Naive thymus-derived CD4-positive, alpha-beta T cell (primary cell): ENCODE measurements at regions not wholly inside any gene's neighbourhood (a gene's known extent, or its start where the extent isn't known, plus 50 kb on each side); places are given as distances from the start of the nearest gene placed in this dataset.
"Not testable (repeated sequence)": the region's sequence is repeated elsewhere in the genome, so short reads cannot be mapped to it uniquely, and the experiment has no call there.

ENCODE experiments used
- ATAC-seq: fragments of 150-1000 bp; cut with Tn5 transposase; 2 replicates; pipeline ENCODE4 v1.10.0; 2021; ENCODE audit warnings: mild to moderate bottlenecking, moderate library complexity
- CTCF ChIA-PET: fragments of 350-600 bp; sonication (Branson Sonifier 250); formaldehyde crosslinking; loops from one replicate; lab custom pipeline; 2021; ENCODE audit warnings: antibody characterized with exemption; lab: Charles Lee
- POLR2A ChIA-PET: fragments of 350-600 bp; sonication (Branson Sonifier 250); formaldehyde crosslinking; loops from one replicate; lab custom pipeline; 2021; ENCODE audit warnings: antibody characterized with exemption, inconsistent platforms; lab: Charles Lee
- DNase-seq, 9 donors: peaks; one replicate each; pipeline versions ENCODE4 v3.0.0 to v3.0.0-alpha.2; 2020 to 2022; ENCODE audit warnings: mixed read lengths in 1 of 9
- H3K27ac ChIP-seq: one replicate; pipeline ENCODE4 v1.7.0; 2013; ENCODE audit warnings: mild to moderate bottlenecking, low read depth, low read length, moderate library complexity
- H3K27me3 ChIP-seq, 2 donors: one replicate each; pipeline ENCODE4 v1.7.0; 2013; ENCODE audit warnings: low read length in 2 of 2, mild to moderate bottlenecking in 2 of 2, moderate library complexity in 2 of 2; ENCODE audit not compliant: control insufficient read depth in 2 of 2, insufficient read depth in 2 of 2
- H3K36me3 ChIP-seq, 3 experiments: 1 replicate in 2 of 3; 2 replicates in 1 of 3; pipeline ENCODE4 v1.7.0; 2013; ENCODE audit warnings: low read length in 3 of 3, mild to moderate bottlenecking in 3 of 3, moderate library complexity in 1 of 3; ENCODE audit not compliant: insufficient read depth in 3 of 3, control insufficient read depth in 2 of 3
- H3K4me1 ChIP-seq, 2 donors: one replicate each; pipeline ENCODE4 v1.7.0; 2013; ENCODE audit warnings: low read length in 2 of 2, mild to moderate bottlenecking in 2 of 2, moderate library complexity in 1 of 2; ENCODE audit not compliant: control insufficient read depth in 2 of 2, insufficient read depth in 2 of 2
- H3K4me3 ChIP-seq: 2 replicates; pipeline ENCODE4 v1.7.0; 2013; ENCODE audit warnings: mild to moderate bottlenecking, low read length
- H3K9me3 ChIP-seq, 3 experiments: 1 replicate in 2 of 3; 2 replicates in 1 of 3; pipeline ENCODE4 v1.7.0; 2013; ENCODE audit warnings: low read length in 3 of 3; ENCODE audit not compliant: control insufficient read depth in 2 of 3
- H3K27ac Mint-ChIP-seq, 9 donors: one replicate each; pipeline ENCODE4 v1.8.0; 2020 to 2022; ENCODE audit warnings: mixed read lengths in 9 of 9, mild to moderate bottlenecking in 8 of 9, moderate library complexity in 5 of 9, inconsistent platforms in 2 of 9
- H3K27me3 Mint-ChIP-seq, 5 donors: one replicate each; pipeline ENCODE4 v1.8.0; 2021 to 2022; ENCODE audit warnings: mixed read lengths in 5 of 5, mild to moderate bottlenecking in 1 of 5
- H3K36me3 Mint-ChIP-seq, 5 donors: one replicate each; pipeline ENCODE4 v1.8.0; 2020 to 2022; ENCODE audit warnings: mixed read lengths in 5 of 5, mild to moderate bottlenecking in 3 of 5, inconsistent platforms in 1 of 5
- H3K4me1 Mint-ChIP-seq, 7 donors: one replicate each; pipeline ENCODE4 v1.8.0; 2020 to 2022; ENCODE audit warnings: mixed read lengths in 7 of 7, mild to moderate bottlenecking in 3 of 7, inconsistent platforms in 1 of 7
- H3K4me3 Mint-ChIP-seq, 10 donors: one replicate each; pipeline ENCODE4 v1.8.0; 2020 to 2022; ENCODE audit warnings: mild to moderate bottlenecking in 10 of 10, mixed read lengths in 10 of 10, moderate library complexity in 6 of 10, inconsistent platforms in 2 of 10
- H3K9me3 Mint-ChIP-seq, 11 donors: one replicate each; pipeline ENCODE4 v1.8.0; 2020 to 2022; ENCODE audit warnings: mixed read lengths in 11 of 11, mild to moderate bottlenecking in 4 of 11, inconsistent platforms in 1 of 11, moderate library complexity in 1 of 11
- intact Hi-C, 2 donors: fragments of 100-400 bp; cut with micrococcal nuclease; formaldehyde crosslinking; loops; one replicate each; pipeline ENCODE4 v1.15.1; 2023

GRCh38 chr4:148843625-148844024 is 401.4 kb upstream of the NR3C2 start:
- H3K36me3 Mint-ChIP-seq: no peaks in the 10 kb centered on the region
- intact Hi-C loops: no loop called here
- no peaks in the 10 kb centered on the region for H3K9me3 ChIP-seq
- H3K27me3 Mint-ChIP-seq: peaks cover 0 to 8% (median 0%) of the 10 kb centered on the region in 5 donors
- POLR2A ChIA-PET: no interaction called here
- DNase-seq (no peak), ATAC-seq (no peak)
- H3K36me3 ChIP-seq: no peaks in the 10 kb centered on the region
- H3K27me3 ChIP-seq: no peaks in the 10 kb centered on the region
- CTCF ChIA-PET: no interaction called here
- no peak overlapping the region for H3K27ac ChIP-seq
- no peak overlapping the region for H3K4me3 Mint-ChIP-seq
- peaks cover 0 to 3% (median 0%) of the 10 kb centered on the region in 11 donors for H3K9me3 Mint-ChIP-seq
- no peak overlapping the region for H3K4me3 ChIP-seq
- no peaks in the 10 kb centered on the region for H3K4me1 Mint-ChIP-seq
- no peaks in the 10 kb centered on the region for H3K4me1 ChIP-seq
- no peak overlapping the region for H3K27ac Mint-ChIP-seq

- Histone ChIP-seq H3K4me1 (no peaks in the 10 kb centered on the region), H3K36me3 (no peaks in the 10 kb centered on the region), H3K27me3 (no peaks in the 10 kb centered on the region), H3K4me3 (no peak overlapping the region), H3K9me3 (no peaks in the 10 kb centered on the region), H3K27ac (no peak overlapping the region)
- intact Hi-C loops: no loop called here
- Mint-ChIP-seq H3K9me3 (peaks cover 0 to 3% (median 0%) of the 10 kb centered on the region in 11 donors), H3K36me3 (no peaks in the 10 kb centered on the region), H3K4me3 (no peak overlapping the region), H3K27me3 (peaks cover 0 to 8% (median 0%) of the 10 kb centered on the region in 5 donors), H3K4me1 (no peaks in the 10 kb centered on the region), H3K27ac (no peak overlapping the region)
- DNase-seq (no peak), ATAC-seq (no peak)
- POLR2A ChIA-PET: no interaction called here
- CTCF ChIA-PET: no interaction called here
Measured at GRCh38 chr4:148842843-148843242, 400.6 kb upstream of the NR3C2 start.

- ATAC-seq, H3K27ac Mint-ChIP-seq, H3K27me3 ChIP-seq, H3K36me3 Mint-ChIP-seq, H3K4me3 ChIP-seq, H3K9me3 Mint-ChIP-seq, POLR2A ChIA-PET, H3K9me3 ChIP-seq, H3K27ac ChIP-seq, H3K4me3 Mint-ChIP-seq, H3K36me3 ChIP-seq, H3K4me1 Mint-ChIP-seq, CTCF ChIA-PET, H3K4me1 ChIP-seq, intact Hi-C loops, DNase-seq: not testable (repeated sequence)
- peaks cover 0 to 16% (median 5%) of the 10 kb centered on the region in 5 donors for H3K27me3 Mint-ChIP-seq
Measured at GRCh38 chr4:148837571-148837970, 395.4 kb upstream of the NR3C2 start.

DNA sequence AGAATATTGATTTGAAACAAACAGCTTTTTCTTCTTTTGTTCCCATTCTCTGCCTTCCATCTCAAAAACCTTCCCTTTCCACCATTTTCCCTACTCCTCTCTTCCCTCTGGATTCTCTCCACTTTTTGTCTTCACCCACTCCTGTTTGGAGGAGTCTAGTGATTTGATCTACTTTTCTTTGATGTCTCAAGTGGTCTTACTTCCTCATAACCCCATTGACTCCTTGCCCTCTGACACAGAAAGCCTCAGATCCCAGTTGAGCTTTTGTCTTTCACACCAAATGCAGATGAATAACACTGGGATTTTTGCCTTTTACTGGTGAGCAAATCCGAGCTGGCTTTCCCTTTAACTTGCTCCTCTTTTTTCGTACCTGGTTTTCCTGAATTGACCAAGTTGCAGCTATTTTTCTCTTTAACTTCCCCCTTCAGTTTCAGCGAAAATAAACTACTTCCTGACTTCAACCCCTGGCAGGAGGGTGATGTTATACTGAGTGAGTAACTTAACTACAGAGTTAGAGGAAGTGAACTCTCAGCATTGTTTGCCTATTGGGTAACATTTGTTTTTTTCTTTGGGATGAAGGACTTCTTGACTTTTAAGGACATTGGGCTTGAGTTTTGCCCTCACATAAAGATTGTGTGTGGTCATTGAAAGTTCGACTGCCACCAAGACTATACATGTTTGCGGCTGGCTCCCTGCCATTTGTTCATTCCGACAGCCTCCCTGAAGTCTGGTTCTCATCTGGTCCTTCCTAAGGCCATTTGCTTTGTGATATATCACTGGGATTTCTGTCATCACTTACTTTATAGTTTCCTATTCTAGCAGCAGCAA is 392.8 kb upstream of the NR3C2 start:
- Mint-ChIP-seq H3K36me3 (no peaks in the 10 kb centered on the region), H3K9me3 (peaks cover 0 to 4% (median 0%) of the 10 kb centered on the region in 11 donors), H3K4me1 (peaks cover 0 to 8% (median 4%) of the 10 kb centered on the region in 7 donors), H3K4me3 (no peak overlapping the region), H3K27me3 (peaks cover 0 to 17% (median 8%) of the 10 kb centered on the region in 5 donors), H3K27ac (no peak overlapping the region)
- no peak overlapping the region for H3K4me3 ChIP-seq
- DNase-seq (no peak), ATAC-seq (no peak)
- H3K36me3 ChIP-seq: no peaks in the 10 kb centered on the region
- no peaks in the 10 kb centered on the region for H3K27me3 ChIP-seq
- H3K4me1 ChIP-seq: no peaks in the 10 kb centered on the region
- intact Hi-C loops: no loop called here
- no peaks in the 10 kb centered on the region for H3K9me3 ChIP-seq
- H3K27ac ChIP-seq: no peak overlapping the region
- POLR2A ChIA-PET: no interaction called here
- CTCF ChIA-PET: no interaction called here

GRCh38 chr4:148831945-148832344 is 389.7 kb upstream of the NR3C2 start:
- no peaks in the 10 kb centered on the region for H3K27me3 ChIP-seq
- H3K9me3 Mint-ChIP-seq: peaks cover 0 to 7% (median 0%) of the 10 kb centered on the region in 11 donors
- no peak overlapping the region for H3K27ac ChIP-seq
- H3K4me1 Mint-ChIP-seq: peaks cover 0 to 8% (median 4%) of the 10 kb centered on the region in 7 donors
- no peaks in the 10 kb centered on the region for H3K9me3 ChIP-seq
- DNase-seq (no peak), ATAC-seq (no peak)
- ChIA-PET POLR2A (no interaction called here), CTCF (no interaction called here)
- H3K36me3 Mint-ChIP-seq: no peaks in the 10 kb centered on the region
- no peak overlapping the region for H3K4me3 ChIP-seq
- peaks cover 0 to 18% (median 8%) of the 10 kb centered on the region in 5 donors for H3K27me3 Mint-ChIP-seq
- no peaks in the 10 kb centered on the region for H3K4me1 ChIP-seq
- intact Hi-C loops: no loop called here
- no peaks in the 10 kb centered on the region for H3K36me3 ChIP-seq
- H3K4me3 Mint-ChIP-seq: no peak overlapping the region
- H3K27ac Mint-ChIP-seq: no peak overlapping the region

- intact Hi-C loops: no loop called here
- H3K27ac ChIP-seq: no peak overlapping the region
- H3K9me3 Mint-ChIP-seq: peaks cover 0 to 7% (median 2%) of the 10 kb centered on the region in 11 donors
- no peaks in the 10 kb centered on the region for H3K27me3 ChIP-seq
- no peaks in the 10 kb centered on the region for H3K4me1 ChIP-seq
- DNase-seq (no peak), ATAC-seq (no peak)
- H3K4me1 Mint-ChIP-seq: no peaks in the 10 kb centered on the region
- no peaks in the 10 kb centered on the region for H3K36me3 ChIP-seq
- peaks cover 0 to 17% (median 5%) of the 10 kb centered on the region in 5 donors for H3K27me3 Mint-ChIP-seq
- no peak overlapping the region for H3K4me3 Mint-ChIP-seq
- CTCF ChIA-PET: no interaction called here
- H3K4me3 ChIP-seq: no peak overlapping the region
- no peak overlapping the region for H3K27ac Mint-ChIP-seq
- H3K9me3 ChIP-seq: no peaks in the 10 kb centered on the region
- POLR2A ChIA-PET: no interaction called here
- no peaks in the 10 kb centered on the region for H3K36me3 Mint-ChIP-seq
Measured at GRCh38 chr4:148828291-148828690, 386.1 kb upstream of the NR3C2 start.

- H3K27ac ChIP-seq: no peak overlapping the region
- no peak for ATAC-seq
- no peaks in the 10 kb centered on the region for H3K36me3 ChIP-seq
- Mint-ChIP-seq H3K4me3 (no peak overlapping the region), H3K4me1 (no peaks in the 10 kb centered on the region), H3K36me3 (no peaks in the 10 kb centered on the region), H3K27me3 (peaks cover 0 to 17% (median under 1%) of the 10 kb centered on the region in 5 donors), H3K27ac (no peak overlapping the region), H3K9me3 (peaks cover 0 to 7% (median 2%) of the 10 kb centered on the region in 11 donors)
- H3K9me3 ChIP-seq: no peaks in the 10 kb centered on the region
- POLR2A ChIA-PET: no interaction called here
- no peak for DNase-seq
- intact Hi-C loops: no loop called here
- H3K27me3 ChIP-seq: no peaks in the 10 kb centered on the region
- no peak overlapping the region for H3K4me3 ChIP-seq
- no peaks in the 10 kb centered on the region for H3K4me1 ChIP-seq
- CTCF ChIA-PET: no interaction called here
Measured at GRCh38 chr4:148827781-148828180, 385.6 kb upstream of the NR3C2 start.
